K562 (cell line): ENCODE measurements at regions not wholly inside any gene's neighbourhood (a gene's known extent, or its start where the extent isn't known, plus 50 kb on each side); places are given as distances from the start of the nearest gene placed in this dataset.

Experiments
- ATAC-seq: fragments of 200-7000 bp; cut with Tn5 transposase; 3 replicates; pipeline ENCODE4 v1.9.1; 2020; ENCODE audit warnings: moderate library complexity
- BruUV-seq: library from RNA; stranded (reverse); fragments of 400-500 nt; replicated peaks from 2 replicates; lab custom pipeline; 2021; lab: Mats Ljungman, UMichigan
- CTCF ChIA-PET: fragments of 300-600 bp; formaldehyde crosslinking; extraction: SDS; loops from one replicate; lab custom pipeline; 2021; ENCODE audit warnings: low intra/inter-chr PET ratio; lab: Yijun Ruan, JAX
- POLR2A ChIA-PET: fragments of 300-600, 350-650 bp; sonication (Branson Sonifier 250); formaldehyde crosslinking; extraction: SDS; loops from one replicate; lab custom pipeline; 2021; ENCODE audit warnings: antibody characterized with exemption, inconsistent platforms; lab: Yijun Ruan, JAX
- DNase-seq, 4 experiments: peaks; one replicate each; pipeline versions ENCODE4 v3.0.0 to v3.0.0-alpha.2; 2011 to 2018; ENCODE audit warnings: low spot score in 3 of 4, mixed read lengths in 3 of 4; ENCODE audit errors: extremely low read depth in 1 of 4
- FAIRE-seq: peaks from 2 replicates; lab custom pipeline; 2011; peaks lifted over from hg19 to GRCh38; lab: Jason Lieb, UNC
- H2AFZ ChIP-seq: 2 replicates; pipeline ENCODE4 v1.6.0; 2011; ENCODE audit warnings: low read depth, low read length, control low read depth, inconsistent platforms
- H3K27ac ChIP-seq: fragments of 200-600 bp; 3 replicates; pipeline ENCODE4 v1.8.0; 2011; ENCODE audit warnings: low read depth, mild to moderate bottlenecking, control low read depth, inconsistent platforms, low read length, moderate library complexity, mixed read lengths; ENCODE audit errors: extremely low read depth
- H3K27me3 ChIP-seq, 2 experiments: fragments of 300-600 bp in 1 of 2; 2 replicates in 1 of 2; 3 replicates in 1 of 2; pipeline versions ENCODE4 v1.6.0 to v1.8.0; 2011; ENCODE audit warnings: inconsistent platforms in 2 of 2, low read length in 2 of 2, mild to moderate bottlenecking in 1 of 2, mixed read lengths in 1 of 2, moderate library complexity in 1 of 2; ENCODE audit not compliant: control insufficient read depth in 2 of 2, insufficient read depth in 2 of 2
- H3K36me3 ChIP-seq: fragments of 300-600 bp; 3 replicates; pipeline ENCODE4 v1.8.0; 2011; ENCODE audit warnings: mild to moderate bottlenecking, low read length, inconsistent platforms; ENCODE audit not compliant: control insufficient read depth, insufficient read depth
- H3K4me1 ChIP-seq, 2 experiments: fragments of 200-600 bp in 1 of 2; replicated peaks in 1 of 2; 2 replicates in 1 of 2; 3 replicates in 1 of 2; pipeline versions ENCODE4 v1.5.1 to v1.8.0; 2011; ENCODE audit warnings: inconsistent platforms in 2 of 2, low read length in 2 of 2, mild to moderate bottlenecking in 1 of 2, mixed read lengths in 1 of 2, moderate library complexity in 1 of 2; ENCODE audit not compliant: control insufficient read depth in 2 of 2, insufficient read depth in 2 of 2
- H3K4me2 ChIP-seq: 2 replicates; pipeline ENCODE4 v1.6.1; 2011; ENCODE audit warnings: low read length, control low read depth, inconsistent platforms, mixed read lengths; ENCODE audit not compliant: insufficient read depth
- H3K4me3 ChIP-seq: fragments of 200-600 bp; sonication (generic), shearing (Covaris generic); 2 replicates; pipeline ENCODE4 v1.5.1; 2016; ENCODE audit warnings: control low read depth, inconsistent platforms
- H3K79me2 ChIP-seq: fragments of 200-600 bp; 3 replicates; pipeline ENCODE4 v1.8.0; 2011; ENCODE audit warnings: low read length, inconsistent platforms; ENCODE audit not compliant: control insufficient read depth, insufficient read depth
- H3K9ac ChIP-seq, 2 experiments: 2 replicates each; pipeline versions ENCODE4 v1.6.0 to v1.6.1; 2011; ENCODE audit warnings: low read depth in 2 of 2, low read length in 2 of 2, control low read depth in 1 of 2, inconsistent platforms in 1 of 2, mild to moderate bottlenecking in 1 of 2, mixed read lengths in 1 of 2; ENCODE audit not compliant: insufficient read depth in 1 of 2
- H3K9me1 ChIP-seq: one replicate; pipeline ENCODE4 v1.6.0; 2011; ENCODE audit warnings: inconsistent platforms, mild to moderate bottlenecking, low read length, moderate library complexity; ENCODE audit not compliant: control insufficient read depth, insufficient read depth
- H3K9me3 ChIP-seq: replicated peaks from 2 replicates; pipeline ENCODE4 v1.5.1; 2011; ENCODE audit warnings: low read depth, low read length, inconsistent platforms; ENCODE audit not compliant: control insufficient read depth, insufficient read depth
- H4K20me1 ChIP-seq: replicated peaks from 2 replicates; pipeline ENCODE4 v1.6.1; 2011; ENCODE audit warnings: low read length, inconsistent platforms, mixed read lengths; ENCODE audit not compliant: control insufficient read depth, insufficient read depth
- DNMT1 ChIP-seq: fragments of 450-650 bp; IDR thresholded peaks from 2 replicates; pipeline ENCODE4 v1.6.1; 2016; ENCODE audit warnings: antibody characterized with exemption, mild to moderate bottlenecking
- KDM1A ChIP-seq, 2 experiments: fragments of 450-650 bp; IDR thresholded peaks; 2 replicates each; pipeline ENCODE4 v1.6.1; 2016; ENCODE audit warnings: mild to moderate bottlenecking in 2 of 2
- RBM15 ChIP-seq: fragments of 200-400 bp; formaldehyde crosslinking; IDR thresholded peaks from 2 replicates; pipeline ENCODE4 v1.6.1; 2018; ENCODE audit warnings: mild to moderate bottlenecking, low read length, moderate library complexity; ENCODE audit not compliant: insufficient read depth
- ZBTB2 ChIP-seq: fragments of 450-650 bp; IDR thresholded peaks from 2 replicates; pipeline ENCODE4 v1.6.1; 2016; ENCODE audit warnings: antibody characterized with exemption
- ZNF316 ChIP-seq: fragments of 450-650 bp; IDR thresholded peaks from 2 replicates; pipeline ENCODE4 v1.6.1; 2016
- ZNF395 ChIP-seq: fragments of 200-800 bp; sonication (Bioruptor generic); IDR thresholded peaks from 2 replicates; pipeline ENCODE4 v1.6.1; 2017; ENCODE audit warnings: missing genetic modification characterization, missing compliant biosample characterization
- ZNF766 ChIP-seq: fragments of 200-800 bp; sonication (Bioruptor generic); conservative IDR thresholded peaks from 2 replicates; pipeline ENCODE4 v1.6.1; 2016; ENCODE audit warnings: missing genetic modification characterization, missing compliant biosample characterization
- WGBS: fragments of 100-300 bp; shearing (Covaris generic); methylation state at CpG from one replicate; pipeline ENCODE4 v1.1.6; 2016; ENCODE audit warnings: low coverage, mixed read lengths; ENCODE audit not compliant: insufficient coverage; ENCODE audit errors: missing lambda C conversion rate; 5-methylcytosine and 5-hydroxymethylcytosine counted together
- in situ Hi-C: fragments of 300-500 bp; cut with MboI; formaldehyde crosslinking; loops from 4 replicates; pipeline ENCODE4 v1.15.0; 2018; ENCODE audit warnings: inconsistent platforms, mixed read lengths
- intact Hi-C: fragments of 100-400 bp; cut with micrococcal nuclease; formaldehyde crosslinking; loops from 2 replicates; pipeline ENCODE4 v1.14.2; 2022

- in situ Hi-C loops (no loop called here), intact Hi-C loops (no loop called here)
- WGBS, result 0% methylated on average over 2 of the region's 2 CpGs
- no TSS peak for BruUV-seq
- no peak for DNase-seq
- CTCF ChIA-PET, result no interaction called here
- Histone ChIP-seq H3K79me2 (no peaks in the 10 kb centered on the region), H3K27me3 (no peaks in the 10 kb centered on the region), H3K4me1 (no peaks in the 10 kb centered on the region), H3K9me3 (no peaks in the 10 kb centered on the region), H3K9ac (no peak overlapping the region), H2AFZ (no peak overlapping the region), H3K4me2 (no peak overlapping the region), H3K9me1 (no peaks in the 10 kb centered on the region), H3K4me3 (no peak overlapping the region), H4K20me1 (no peaks in the 10 kb centered on the region), H3K36me3 (no peaks in the 10 kb centered on the region), H3K27ac (no peak overlapping the region)
- FAIRE-seq, result no peak
- POLR2A ChIA-PET, result no interaction called here
- ATAC-seq, result no peak
- TF ChIP-seq DNMT1 (no peak), RBM15 (no peak), KDM1A (IDR thresholded peaks at IDR 0.05) (0 out of 4 replicates have a peak, but pooled peaks of 1 of the 2 experiments have one; percentile 9), ZBTB2 (no peak)
These were observed 141.6 kb downstream of the SLC25A46 start for GRCh38 chr5:110880413-110880812.

GRCh38 chr5:110884005-110884404 lies 145.2 kb downstream of the SLC25A46 start:
- DNase-seq, result no peak
- 0% methylated on average over 2 of the region's 2 CpGs for WGBS

More at GRCh38 chr5:110884005-110884404, 145.2 kb downstream of the SLC25A46 start:
- ATAC-seq (no peak), FAIRE-seq (no peak)
- no peaks in the 10 kb centered on the region for H3K36me3 ChIP-seq
- ChIA-PET POLR2A (no interaction called here), CTCF (no interaction called here)
- in situ Hi-C loops (no loop called here), intact Hi-C loops (no loop called here)
- no peak overlapping the region for H3K4me3 ChIP-seq
- H2AFZ ChIP-seq, result no peak overlapping the region
- no TSS peak for BruUV-seq
- H3K4me1 ChIP-seq, result no peaks in the 10 kb centered on the region
- no peaks in the 10 kb centered on the region for H3K79me2 ChIP-seq
- no peak overlapping the region for H3K4me2 ChIP-seq
- H3K9me3 ChIP-seq, result no peaks in the 10 kb centered on the region
- no peak overlapping the region for H3K9ac ChIP-seq
- H3K9me1 ChIP-seq, result no peaks in the 10 kb centered on the region
- no peaks in the 10 kb centered on the region for H4K20me1 ChIP-seq
- no peaks in the 10 kb centered on the region for H3K27me3 ChIP-seq
- TF ChIP-seq ZNF766 (CRISPR knock-in tag) (no peak), ZNF395 (CRISPR knock-in tag) (no peak), ZNF316 (peak; percentile 12; the same call in 1 of the 2 replicates)
- H3K27ac ChIP-seq, result no peak overlapping the region
